ENCODE measurements at regions not wholly inside any gene's neighbourhood (a gene's known extent, or its start where the extent isn't known, plus 50 kb on each side); places are given as distances from the start of the nearest gene placed in this dataset.

DNA sequence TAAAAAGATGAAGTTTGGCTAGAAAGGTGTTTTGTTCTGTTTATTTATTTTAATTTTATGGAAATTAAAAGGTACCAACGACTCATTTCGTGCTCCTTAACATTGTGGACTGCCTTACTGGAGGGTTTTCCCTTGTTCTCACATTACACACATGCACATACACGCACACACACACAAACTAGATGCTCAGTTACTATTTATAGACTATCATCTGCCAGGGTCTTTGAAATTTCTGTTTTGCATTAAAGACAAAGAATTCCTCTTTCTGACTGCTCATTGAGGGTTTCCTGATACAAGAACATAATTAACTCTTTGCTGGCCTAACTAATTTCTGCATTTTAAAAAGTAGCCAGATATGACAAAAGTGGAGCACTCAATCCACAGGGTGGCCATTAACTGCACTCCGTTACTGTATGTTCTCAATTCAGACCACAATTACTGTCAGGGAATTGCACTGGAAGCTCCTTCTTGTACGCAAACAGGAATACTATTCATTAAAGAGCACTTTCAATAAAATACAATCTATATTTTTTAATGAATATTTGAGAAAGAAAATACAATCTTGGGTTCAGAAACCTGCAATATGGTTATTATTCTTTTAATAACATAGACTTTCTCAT lies 366.9 kb upstream of the GALNT5 start:
- Histone ChIP-seq H4K20me1 (replicated peaks; ENCODE audit: control insufficient read depth, extremely low read depth, insufficient read depth, low read length) (no peaks in the 10 kb centered on the region), H3K27me3 (ENCODE audit: control insufficient read depth in 2 of 2, insufficient read depth in 2 of 2, low read length in 2 of 2) (peaks cover 14 to 44% of the 10 kb centered on the region in 2 experiments), H3K36me3 (ENCODE audit: control insufficient read depth in 2 of 2, extremely low read depth in 1 of 2, insufficient read depth in 2 of 2, low read length in 2 of 2) (no peaks in the 10 kb centered on the region), H3K4me2 (ENCODE audit: insufficient read depth, low read length) (no peak overlapping the region), H3K79me2 (ENCODE audit: control insufficient read depth, insufficient read depth, low read length) (no peaks in the 10 kb centered on the region), H3K9me3 (replicated peaks; ENCODE audit: control insufficient read depth, insufficient read depth, low read length) (no peaks in the 10 kb centered on the region), H2AFZ (ENCODE audit: low read depth, low read length) (no peak overlapping the region), H3K4me3 (replicated peaks in 1 of 3; ENCODE audit: insufficient read depth in 1 of 3, low read depth in 1 of 3, low read length in 3 of 3) (no peak overlapping the region), H3K27ac (ENCODE audit: insufficient read depth, low read depth, low read length) (no peak overlapping the region), H3K9ac (replicated peaks; ENCODE audit: extremely low read depth, insufficient read depth, low read length) (no peak overlapping the region), H3K4me1 (ENCODE audit: control insufficient read depth, extremely low read depth, insufficient read depth, low read length) (peaks cover 9% of the 10 kb centered on the region), H3K9me1 (replicated peaks; ENCODE audit: control insufficient read depth, extremely low read depth, insufficient read depth, low read length) (no peaks in the 10 kb centered on the region)
- ChIA-PET CTCF (no interaction called here), POLR2A (no interaction called here)
- no peak for FAIRE-seq
- TF ChIP-seq MYC (IDR thresholded peaks at IDR 0.05; ENCODE audit: low read depth, low read length) (no peak), POLR2AphosphoS5 (IDR thresholded peaks at IDR 0.05; ENCODE audit: insufficient read depth, low read depth, low read length) (no peak), EZH2 (IDR thresholded peaks at IDR 0.05; ENCODE audit: borderline replicate concordance, low read depth, low read length, severe bottlenecking) (no peak), POLR2A (IDR thresholded peaks at IDR 0.05; ENCODE audit: low read depth, low read length) (no peak), GATA2 (IDR thresholded peaks at IDR 0.05; ENCODE audit: insufficient read depth, insufficient read length, low read depth, low read length) (no peak), FOS (IDR thresholded peaks at IDR 0.05; ENCODE audit: borderline replicate concordance, insufficient read depth, low read length) (no peak), JUN (IDR thresholded peaks at IDR 0.05; ENCODE audit: borderline replicate concordance, insufficient read depth, insufficient read length, low read depth) (no peak)
- TF ChIP-seq, protein P1, sequence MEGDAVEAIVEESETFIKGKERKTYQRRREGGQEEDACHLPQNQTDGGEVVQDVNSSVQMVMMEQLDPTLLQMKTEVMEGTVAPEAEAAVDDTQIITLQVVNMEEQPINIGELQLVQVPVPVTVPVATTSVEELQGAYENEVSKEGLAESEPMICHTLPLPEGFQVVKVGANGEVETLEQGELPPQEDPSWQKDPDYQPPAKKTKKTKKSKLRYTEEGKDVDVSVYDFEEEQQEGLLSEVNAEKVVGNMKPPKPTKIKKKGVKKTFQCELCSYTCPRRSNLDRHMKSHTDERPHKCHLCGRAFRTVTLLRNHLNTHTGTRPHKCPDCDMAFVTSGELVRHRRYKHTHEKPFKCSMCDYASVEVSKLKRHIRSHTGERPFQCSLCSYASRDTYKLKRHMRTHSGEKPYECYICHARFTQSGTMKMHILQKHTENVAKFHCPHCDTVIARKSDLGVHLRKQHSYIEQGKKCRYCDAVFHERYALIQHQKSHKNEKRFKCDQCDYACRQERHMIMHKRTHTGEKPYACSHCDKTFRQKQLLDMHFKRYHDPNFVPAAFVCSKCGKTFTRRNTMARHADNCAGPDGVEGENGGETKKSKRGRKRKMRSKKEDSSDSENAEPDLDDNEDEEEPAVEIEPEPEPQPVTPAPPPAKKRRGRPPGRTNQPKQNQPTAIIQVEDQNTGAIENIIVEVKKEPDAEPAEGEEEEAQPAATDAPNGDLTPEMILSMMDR (IDR thresholded peaks at IDR 0.05; ENCODE audit: extremely low read depth in 1 of 2, insufficient read depth in 1 of 2, low read depth in 1 of 2, low read length in 2 of 2), result no peak
- TF ChIP-seq, protein P2, sequence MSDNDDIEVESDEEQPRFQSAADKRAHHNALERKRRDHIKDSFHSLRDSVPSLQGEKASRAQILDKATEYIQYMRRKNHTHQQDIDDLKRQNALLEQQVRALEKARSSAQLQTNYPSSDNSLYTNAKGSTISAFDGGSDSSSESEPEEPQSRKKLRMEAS (IDR thresholded peaks at IDR 0.05; ENCODE audit: insufficient read depth, insufficient read length), result no peak
- DNase-seq (ENCODE audit: low read depth, low spot score), result no peak
- intact Hi-C loops (cut with micrococcal nuclease), result loop anchor here (5.0 kb wide), 2 partner anchors 548 to 1133 kb away; no protein-coding TSS in a partner anchor
- dilution Hi-C loops (cut with MboI; ENCODE audit: extremely low pct_ligation_motif_present, low sequenced_read_pairs), result no loop called here
- BruUV-seq (replicated peaks), result no TSS peak

Data from endothelial cell of umbilical vein (primary cell).